Pancreas (tissue), 10 donors: ENCODE measurements at regions not wholly inside any gene's neighbourhood (a gene's known extent, or its start where the extent isn't known, plus 50 kb on each side); places are given as distances from the start of the nearest gene placed in this dataset.

Experiments used
- ATAC-seq, 4 donors: fragments of 200-7000 bp; cut with Tn5 transposase; one replicate each; pipeline versions ENCODE4 v1.8.0 to v1.9.1; 2020; ENCODE audit warnings: mild to moderate bottlenecking in 4 of 4, moderate library complexity in 4 of 4
- DNase-seq, 6 donors: peaks; one replicate each; pipeline ENCODE4 v3.0.0-alpha.2; 2020
- FAIRE-seq: peaks from 2 replicates; lab custom pipeline; 2012; peaks lifted over from hg19 to GRCh38; lab: Jason Lieb, UNC
- H3K27ac ChIP-seq, 4 donors: fragments of 200-600 bp; sonication (generic); 1 replicate in 3 of 4; 2 replicates in 1 of 4; pipeline versions ENCODE4 v1.5.0 to v1.8.0; 2020
- H3K27me3 ChIP-seq, 4 donors: fragments of 200-600 bp; one replicate each; pipeline ENCODE4 v1.8.0; 2021
- H3K36me3 ChIP-seq, 3 donors: fragments of 200-600 bp; sonication (generic) in 1 of 3; one replicate each; pipeline versions ENCODE4 v1.5.0 to v1.8.0; 2020 to 2021
- H3K4me1 ChIP-seq, 3 donors: fragments of 200-600 bp; one replicate each; pipeline ENCODE4 v1.8.0; 2021
- H3K4me3 ChIP-seq, 4 donors: fragments of 200-600 bp; sonication (generic) in 2 of 4; one replicate each; pipeline versions ENCODE4 v1.5.0 to v1.8.0; 2020 to 2021
- H3K9me3 ChIP-seq, 4 donors: fragments of 200-600 bp; one replicate each; pipeline ENCODE4 v1.8.0; 2021
- WGBS, 2 donors: extraction: QIAGEN DNeasy Blood & Tissue Kit; methylation state at CpG; one replicate each; pipeline ENCODE4 v1.1.7; 2013; 5-methylcytosine and 5-hydroxymethylcytosine counted together
- intact Hi-C, 3 donors: fragments of 100-400 bp; cut with DNase I; formaldehyde crosslinking; loops; one replicate each; pipeline versions ENCODE4 v1.11.1 to v1.14.2; 2022
- TF ChIP-seq, protein P1 (sequence below), 4 donors: fragments of 200-600 bp; sonication (generic) in 3 of 4; IDR thresholded peaks; one replicate each; pipeline versions ENCODE4 v1.5.0 to v1.8.0; 2021; ENCODE audit warnings: antibody characterized with exemption in 4 of 4
- donor health status: healthy with polysubstance abuse.
- donor health status: DM: no; HTN: no; CAD: no; lungs with moderate emphysema.
- donor health status: DM: no; HTN: no; CAD: no.
- donor health status: control.
- donor health status: control.
- donor health status: Bipolar disorder and iron deficiency.
- donor health status: DM: yes; HTN: yes; CAD: no.
- donor health status: DM: no; HTN: no; CAD: no.
- donor health status: DM: no; HTN: no; CAD: no.
- donor health status: DM: yes; HTN: yes; CAD: no.

DNA sequence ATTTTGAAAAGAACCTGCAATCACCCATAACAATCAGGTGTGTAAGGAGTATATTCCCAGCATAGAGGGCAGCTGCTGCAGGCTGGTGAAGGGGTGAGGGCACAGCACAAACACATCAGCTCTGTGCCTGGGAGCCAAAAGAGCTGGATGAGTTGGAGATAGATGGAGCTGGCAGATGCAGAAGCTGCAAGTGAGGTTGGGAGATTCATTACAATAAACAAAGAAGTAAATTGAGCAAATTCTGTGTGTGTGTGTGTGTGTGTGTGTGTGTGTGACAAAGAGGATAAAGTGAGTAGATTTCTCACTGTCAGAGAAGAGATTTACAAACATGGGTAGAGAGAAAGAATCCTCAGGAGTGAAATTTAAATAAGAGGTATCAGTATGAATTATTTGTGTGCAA is 994.7 kb downstream of the EPHA3 start:
- H3K27ac ChIP-seq = no peak overlapping the region
- H3K4me3 ChIP-seq = no peak overlapping the region
- no peaks in the 10 kb centered on the region for H3K36me3 ChIP-seq
- H3K27me3 ChIP-seq = no peaks in the 10 kb centered on the region
- FAIRE-seq = no peak
- DNase-seq = no peak
- no peaks in the 10 kb centered on the region for H3K4me1 ChIP-seq
- no peaks in the 10 kb centered on the region for H3K9me3 ChIP-seq
- ATAC-seq = no peak
- intact Hi-C loops = no loop called here
- TF ChIP-seq, protein P1, sequence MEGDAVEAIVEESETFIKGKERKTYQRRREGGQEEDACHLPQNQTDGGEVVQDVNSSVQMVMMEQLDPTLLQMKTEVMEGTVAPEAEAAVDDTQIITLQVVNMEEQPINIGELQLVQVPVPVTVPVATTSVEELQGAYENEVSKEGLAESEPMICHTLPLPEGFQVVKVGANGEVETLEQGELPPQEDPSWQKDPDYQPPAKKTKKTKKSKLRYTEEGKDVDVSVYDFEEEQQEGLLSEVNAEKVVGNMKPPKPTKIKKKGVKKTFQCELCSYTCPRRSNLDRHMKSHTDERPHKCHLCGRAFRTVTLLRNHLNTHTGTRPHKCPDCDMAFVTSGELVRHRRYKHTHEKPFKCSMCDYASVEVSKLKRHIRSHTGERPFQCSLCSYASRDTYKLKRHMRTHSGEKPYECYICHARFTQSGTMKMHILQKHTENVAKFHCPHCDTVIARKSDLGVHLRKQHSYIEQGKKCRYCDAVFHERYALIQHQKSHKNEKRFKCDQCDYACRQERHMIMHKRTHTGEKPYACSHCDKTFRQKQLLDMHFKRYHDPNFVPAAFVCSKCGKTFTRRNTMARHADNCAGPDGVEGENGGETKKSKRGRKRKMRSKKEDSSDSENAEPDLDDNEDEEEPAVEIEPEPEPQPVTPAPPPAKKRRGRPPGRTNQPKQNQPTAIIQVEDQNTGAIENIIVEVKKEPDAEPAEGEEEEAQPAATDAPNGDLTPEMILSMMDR (IDR thresholded peaks at IDR 0.05) = no peak

DNA sequence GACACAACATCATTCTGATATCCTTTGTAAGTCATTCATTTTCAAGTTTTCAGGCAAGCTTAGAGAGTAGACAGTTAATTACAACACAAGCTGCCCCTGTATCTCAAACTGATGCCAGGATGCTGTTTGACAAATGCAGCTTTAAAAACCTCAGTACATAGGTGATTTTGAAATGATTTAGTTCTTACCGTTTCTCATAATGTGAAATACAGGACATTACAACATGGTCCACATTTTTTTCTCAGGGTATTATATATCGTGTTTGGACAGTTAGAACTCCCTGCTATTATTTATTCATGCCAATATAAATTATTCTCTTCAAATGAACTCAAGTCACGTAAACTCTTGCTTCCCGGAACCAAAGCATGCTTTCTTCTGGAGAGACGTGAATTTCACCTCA is 1013.9 kb downstream of the EPHA3 start:
- FAIRE-seq (no peak), ATAC-seq (no peak), DNase-seq (no peak)
- Histone ChIP-seq H3K27ac (no peak overlapping the region), H3K4me3 (no peak overlapping the region), H3K36me3 (no peaks in the 10 kb centered on the region), H3K9me3 (no peaks in the 10 kb centered on the region), H3K4me1 (no peaks in the 10 kb centered on the region), H3K27me3 (no peaks in the 10 kb centered on the region)
- 55 to 60% methylated on average over 5 of the region's 5 CpGs for WGBS, 2 donors
- TF ChIP-seq, protein P1 (IDR thresholded peaks at IDR 0.05) = no peak
- intact Hi-C loops = no loop called here

DNA sequence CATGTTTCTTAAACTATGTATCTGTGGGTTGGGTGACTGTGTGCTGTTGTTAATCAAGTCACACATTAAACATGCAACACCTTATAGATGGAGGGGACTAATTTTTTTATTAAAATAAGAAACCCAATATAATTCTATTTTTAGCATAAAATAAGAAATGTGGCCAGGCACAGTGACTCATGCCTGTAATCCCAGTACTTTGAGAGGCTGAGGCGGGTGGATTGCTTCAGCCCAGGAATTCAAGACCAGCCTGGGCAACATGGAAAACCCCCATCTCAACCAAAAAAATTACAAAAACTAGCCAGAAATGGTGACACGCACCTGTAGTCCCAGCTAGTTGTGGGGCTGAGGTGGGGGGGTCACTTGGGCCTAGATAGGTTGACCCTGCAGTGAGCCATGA is 1021.0 kb downstream of the EPHA3 start:
- FAIRE-seq (no peak), ATAC-seq (no peak), DNase-seq (no peak)
- H3K9me3 ChIP-seq = no peaks in the 10 kb centered on the region
- 68 to 83% methylated on average over 2 of the region's 2 CpGs for WGBS, 2 donors
- H3K4me1 ChIP-seq = no peaks in the 10 kb centered on the region
- intact Hi-C loops = no loop called here
- no peak overlapping the region for H3K4me3 ChIP-seq
- no peak overlapping the region for H3K27ac ChIP-seq
- no peaks in the 10 kb centered on the region for H3K36me3 ChIP-seq
- no peaks in the 10 kb centered on the region for H3K27me3 ChIP-seq
- TF ChIP-seq, protein P1 (IDR thresholded peaks at IDR 0.05) = no peak

DNA sequence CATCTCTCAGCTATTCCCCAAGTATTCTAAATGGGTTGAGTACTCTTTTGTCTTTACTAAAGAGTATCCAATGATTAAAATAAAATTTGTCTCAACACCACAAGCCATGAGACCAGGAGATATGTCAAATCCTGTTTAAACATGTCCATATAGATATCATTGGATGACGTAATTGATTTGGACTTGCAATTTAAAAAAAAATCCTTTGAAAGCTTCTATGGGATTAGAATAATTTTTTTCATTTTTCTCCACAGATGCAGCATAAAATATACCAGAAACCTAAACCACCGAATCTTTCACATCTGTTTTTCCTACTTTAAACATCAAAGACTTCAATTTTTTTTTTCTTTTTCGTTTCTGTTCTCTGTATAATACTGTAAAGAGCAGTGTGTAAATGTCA is 1022.3 kb downstream of the EPHA3 start:
- Histone ChIP-seq H3K9me3 (no peaks in the 10 kb centered on the region), H3K4me3 (no peak overlapping the region), H3K4me1 (no peaks in the 10 kb centered on the region), H3K27me3 (no peaks in the 10 kb centered on the region), H3K27ac (no peak overlapping the region), H3K36me3 (no peaks in the 10 kb centered on the region)
- TF ChIP-seq, protein P1 (IDR thresholded peaks at IDR 0.05) = no peak
- intact Hi-C loops = no loop called here
- FAIRE-seq = no peak
- DNase-seq = no peak
- no peak for ATAC-seq
- 27 to 34% methylated on average over 3 of the region's 3 CpGs for WGBS, 2 donors

- FAIRE-seq = no peak
Observed at GRCh38 chr3:90132197-90132596, 1024.8 kb downstream of the EPHA3 start.

More at GRCh38 chr3:90132197-90132596, 1024.8 kb downstream of the EPHA3 start:
- Histone ChIP-seq H3K4me1 (no peaks in the 10 kb centered on the region), H3K4me3 (no peak overlapping the region), H3K27ac (no peak overlapping the region), H3K27me3 (no peaks in the 10 kb centered on the region), H3K36me3 (no peaks in the 10 kb centered on the region), H3K9me3 (no peaks in the 10 kb centered on the region)
- 21 to 37% methylated on average over 1 of the region's 1 CpG for WGBS, 2 donors
- ATAC-seq (no peak), DNase-seq (no peak)
- intact Hi-C loops = no loop called here
- TF ChIP-seq, protein P1 (IDR thresholded peaks at IDR 0.05) = no peak
